ENCODE measurements at regions not wholly inside any gene's neighbourhood (a gene's known extent, or its start where the extent isn't known, plus 50 kb on each side); places are given as distances from the start of the nearest gene placed in this dataset. TPM values are rescaled to one million over a fixed set of nuclear protein-coding genes. Genes with fewer than 3 reads are reported as not detected.

- Histone ChIP-seq H3K27me3 (ENCODE audit: insufficient read depth, low read length) (no peaks in the 10 kb centered on the region), H3K27ac (ENCODE audit: low read depth, low read length) (no peak overlapping the region), H3K4me3 (ENCODE audit: low read length in 2 of 2) (no peak overlapping the region), H3K4me1 (ENCODE audit: insufficient read depth, low read length) (no peaks in the 10 kb centered on the region), H3K9me3 (ENCODE audit: control insufficient read depth in 1 of 2, low read length in 2 of 2) (no peaks in the 10 kb centered on the region), H3K36me3 (ENCODE audit: insufficient read depth, low read length) (no peaks in the 10 kb centered on the region)
- H3K36me3 Mint-ChIP-seq, result no peaks in the 10 kb centered on the region
- no peak for DNase-seq
- H3K9me3 Mint-ChIP-seq, result peaks cover 0 to 5% (median 0%) of the 10 kb centered on the region in 8 donors
- POLR2A ChIA-PET (ENCODE audit: partially characterized antibody), result no interaction called here
- no peak overlapping the region for H3K4me3 Mint-ChIP-seq
- CTCF ChIA-PET (ENCODE audit: partially characterized antibody), result no interaction called here
- intact Hi-C loops (cut with micrococcal nuclease), result no loop called here
- H3K27ac Mint-ChIP-seq, result no peak overlapping the region
- H3K4me1 Mint-ChIP-seq, result no peaks in the 10 kb centered on the region
- peaks cover 4 to 5% of the 10 kb centered on the region in 2 donors for H3K27me3 Mint-ChIP-seq
Measured at GRCh38 chr9:88937248-88937647, 54.0 kb upstream of the S1PR3 start.

- Histone ChIP-seq H3K27me3 (ENCODE audit: insufficient read depth, low read length) (no peaks in the 10 kb centered on the region), H3K9me3 (ENCODE audit: control insufficient read depth in 1 of 2, low read length in 2 of 2) (no peaks in the 10 kb centered on the region), H3K4me3 (ENCODE audit: low read length in 2 of 2) (no peak overlapping the region), H3K36me3 (ENCODE audit: insufficient read depth, low read length) (no peaks in the 10 kb centered on the region), H3K4me1 (ENCODE audit: insufficient read depth, low read length) (no peaks in the 10 kb centered on the region), H3K27ac (ENCODE audit: low read depth, low read length) (no peak overlapping the region)
- ChIA-PET POLR2A (ENCODE audit: partially characterized antibody) (no interaction called here), CTCF (ENCODE audit: partially characterized antibody) (no interaction called here)
- intact Hi-C loops (cut with micrococcal nuclease), result no loop called here
- peaks cover 3 to 6% of the 10 kb centered on the region in 2 donors for H3K27me3 Mint-ChIP-seq
- DNase-seq, result no peak
- H3K4me3 Mint-ChIP-seq, result no peak overlapping the region
- H3K36me3 Mint-ChIP-seq, result no peaks in the 10 kb centered on the region
- H3K9me3 Mint-ChIP-seq, result peaks cover 0 to 6% (median 0%) of the 10 kb centered on the region in 8 donors
- H3K27ac Mint-ChIP-seq, result no peak overlapping the region
- no peaks in the 10 kb centered on the region for H3K4me1 Mint-ChIP-seq
Measured at GRCh38 chr9:88938189-88938588, 53.1 kb upstream of the S1PR3 start.

Small RNA genes lying in the stretch of these regions (microRNA-seq; reads per million reads assigned to microRNA genes)
- not detected for gene MIR4289 (ENCODE audit: borderline microRNAs expressed, borderline number of aligned reads, borderline replicate concordance)
